Endothelial cell of umbilical vein (primary cell): ENCODE measurements at regions not wholly inside any gene's neighbourhood (a gene's known extent, or its start where the extent isn't known, plus 50 kb on each side); places are given as distances from the start of the nearest gene placed in this dataset.

ENCODE experiments used
- BruUV-seq: library from RNA; stranded (reverse); fragments of 400-500 nt; replicated peaks from 2 replicates; lab custom pipeline; 2021; lab: Mats Ljungman, UMichigan
- CTCF ChIA-PET: fragments of 300-600, 350-600 bp; sonication (Branson Sonifier 250); formaldehyde crosslinking; loops from one replicate; lab custom pipeline; 2021; ENCODE audit warnings: antibody characterized with exemption, inconsistent platforms; lab: Charles Lee
- POLR2A ChIA-PET: fragments of 300-600, 350-600 bp; sonication (Branson Sonifier 250); formaldehyde crosslinking; loops from one replicate; lab custom pipeline; 2021; ENCODE audit warnings: antibody characterized with exemption, inconsistent platforms; lab: Charles Lee
- DNase-seq: peaks from one replicate; pipeline ENCODE4 v3.0.0-alpha.2; 2011; ENCODE audit warnings: low read depth, low spot score
- FAIRE-seq: peaks from 2 replicates; lab custom pipeline; 2011; peaks lifted over from hg19 to GRCh38; lab: Jason Lieb, UNC
- H2AFZ ChIP-seq: 2 replicates; pipeline ENCODE4 v1.6.0; 2012; ENCODE audit warnings: low read depth, low read length, control low read depth, inconsistent platforms
- H3K27ac ChIP-seq: 2 replicates; pipeline ENCODE4 v1.5.1; 2011; ENCODE audit warnings: low read depth, mild to moderate bottlenecking, control low read depth, low read length, moderate library complexity; ENCODE audit not compliant: insufficient read depth
- H3K27me3 ChIP-seq, 2 experiments: 2 replicates each; pipeline versions ENCODE4 v1.6.0 to v1.6.1; 2011; ENCODE audit warnings: low read length in 2 of 2, mixed read lengths in 1 of 2; ENCODE audit not compliant: control insufficient read depth in 2 of 2, insufficient read depth in 2 of 2
- H3K36me3 ChIP-seq, 2 experiments: 2 replicates in 1 of 2; 3 replicates in 1 of 2; pipeline ENCODE4 v1.5.1; 2011; ENCODE audit warnings: low read length in 2 of 2, mild to moderate bottlenecking in 1 of 2, moderate library complexity in 1 of 2; ENCODE audit not compliant: control insufficient read depth in 2 of 2, insufficient read depth in 2 of 2; ENCODE audit errors: extremely low read depth in 1 of 2
- H3K4me1 ChIP-seq: 3 replicates; pipeline ENCODE4 v1.5.1; 2011; ENCODE audit warnings: mild to moderate bottlenecking, low read length; ENCODE audit not compliant: control insufficient read depth, insufficient read depth; ENCODE audit errors: extremely low read depth
- H3K4me2 ChIP-seq: 2 replicates; pipeline ENCODE4 v1.6.1; 2011; ENCODE audit warnings: low read length, control low read depth, mixed read lengths; ENCODE audit not compliant: insufficient read depth
- H3K4me3 ChIP-seq, 3 experiments: fragments of 200-600 bp in 1 of 3; sonication (generic), shearing (Covaris generic) in 1 of 3; replicated peaks in 1 of 3; 2 replicates each; pipeline ENCODE4 v1.5.1; 2011 to 2016; ENCODE audit warnings: control low read depth in 3 of 3, low read length in 3 of 3, mild to moderate bottlenecking in 2 of 3, inconsistent platforms in 1 of 3, low read depth in 1 of 3, moderate library complexity in 1 of 3; ENCODE audit not compliant: insufficient read depth in 1 of 3
- H3K79me2 ChIP-seq: 2 replicates; pipeline ENCODE4 v1.6.0; 2012; ENCODE audit warnings: low read length, inconsistent platforms; ENCODE audit not compliant: control insufficient read depth, insufficient read depth
- H3K9ac ChIP-seq: replicated peaks from 2 replicates; pipeline ENCODE3; 2011; ENCODE audit warnings: low read length, control low read depth; ENCODE audit not compliant: insufficient read depth; ENCODE audit errors: extremely low read depth
- H3K9me1 ChIP-seq: replicated peaks from 3 replicates; pipeline ENCODE4 v1.6.0; 2011; ENCODE audit warnings: mild to moderate bottlenecking, low read length; ENCODE audit not compliant: control insufficient read depth, insufficient read depth; ENCODE audit errors: extremely low read depth
- H3K9me3 ChIP-seq: replicated peaks from 2 replicates; pipeline ENCODE4 v1.5.1; 2012; ENCODE audit warnings: low read length, inconsistent platforms; ENCODE audit not compliant: control insufficient read depth, insufficient read depth
- H4K20me1 ChIP-seq: replicated peaks from 2 replicates; pipeline ENCODE3; 2011; ENCODE audit warnings: mild to moderate bottlenecking, low read length; ENCODE audit not compliant: control insufficient read depth, insufficient read depth; ENCODE audit errors: extremely low read depth
- EZH2 ChIP-seq: IDR thresholded peaks from 2 replicates; pipeline ENCODE4 v1.6.1; 2012; ENCODE audit warnings: borderline replicate concordance, low read depth, mild to moderate bottlenecking, moderate library complexity, low read length, inconsistent platforms; ENCODE audit not compliant: severe bottlenecking
- FOS ChIP-seq: IDR thresholded peaks from 2 replicates; pipeline ENCODE4 v1.6.1; 2011; ENCODE audit warnings: mild to moderate bottlenecking, low read length, moderate library complexity, borderline replicate concordance; ENCODE audit not compliant: insufficient read depth
- GATA2 ChIP-seq: IDR thresholded peaks from 2 replicates; pipeline ENCODE4 v1.7.0; 2011; ENCODE audit warnings: low read depth, mild to moderate bottlenecking, moderate library complexity, mixed read lengths, low read length; ENCODE audit not compliant: insufficient read length, insufficient read depth
- JUN ChIP-seq: IDR thresholded peaks from 2 replicates; pipeline ENCODE4 v1.6.1; 2011; ENCODE audit warnings: borderline replicate concordance, low read depth; ENCODE audit not compliant: insufficient read length, insufficient read depth
- MYC ChIP-seq: IDR thresholded peaks from one replicate; pipeline ENCODE4 v1.6.1; 2011; ENCODE audit warnings: mild to moderate bottlenecking, low read depth, low read length
- POLR2AphosphoS5 ChIP-seq: IDR thresholded peaks from 2 replicates; pipeline ENCODE4 v1.6.1; 2012; ENCODE audit warnings: low read depth, mild to moderate bottlenecking, control low read depth, low read length, moderate library complexity; ENCODE audit not compliant: insufficient read depth
- dilution Hi-C: fragments of 300-500 bp; cut with MboI; formaldehyde crosslinking; loops from one replicate; pipeline ENCODE4 v1.15.0; 2019; ENCODE audit warnings: low sequenced_read_pairs; ENCODE audit not compliant: extremely low pct_ligation_motif_present
- intact Hi-C: fragments of 100-400 bp; cut with micrococcal nuclease; formaldehyde crosslinking; loops from one replicate; pipeline ENCODE4 v1.10.0; 2022
- TF ChIP-seq, protein P1 (sequence below), 2 donors: IDR thresholded peaks; 1 replicate in 1 of 2; 2 replicates in 1 of 2; pipeline ENCODE4 v1.5.1; 2011; ENCODE audit warnings: low read length in 2 of 2, mild to moderate bottlenecking in 2 of 2, moderate library complexity in 2 of 2, control low read depth in 1 of 2, inconsistent platforms in 1 of 2, low read depth in 1 of 2; ENCODE audit not compliant: insufficient read depth in 1 of 2; ENCODE audit errors: extremely low read depth in 1 of 2
- TF ChIP-seq, protein P2 (sequence below): IDR thresholded peaks from 2 replicates; pipeline ENCODE4 v1.6.1; 2011; ENCODE audit not compliant: insufficient read depth, insufficient read length

DNA sequence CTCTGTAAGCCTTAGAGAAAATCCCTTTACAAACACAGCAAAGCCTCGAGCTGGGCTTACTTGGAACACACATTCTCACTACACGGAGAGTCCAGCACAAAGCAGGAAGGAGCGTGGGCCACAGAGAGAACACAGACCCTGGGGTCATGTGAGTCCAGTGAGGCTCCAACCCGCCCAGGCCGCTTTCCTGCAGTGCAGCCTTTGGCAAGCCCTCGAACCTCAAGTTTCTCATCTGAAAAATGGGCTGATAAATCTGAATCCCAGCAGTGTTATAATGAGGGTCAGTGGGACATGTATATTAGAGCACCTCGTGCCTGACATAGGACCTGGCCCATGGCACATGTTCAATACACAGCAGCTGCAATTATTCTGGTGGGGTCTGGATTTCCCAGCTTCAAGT is 305.5 kb upstream of the SULF2 start:
- no peak overlapping the region for H3K27ac ChIP-seq
- no peaks in the 10 kb centered on the region for H3K79me2 ChIP-seq
- no peaks in the 10 kb centered on the region for H3K9me3 ChIP-seq
- no peak overlapping the region for H3K4me3 ChIP-seq
- H4K20me1 ChIP-seq = no peaks in the 10 kb centered on the region
- DNase-seq (no peak), FAIRE-seq (no peak)
- H3K9ac ChIP-seq = no peak overlapping the region
- no peak overlapping the region for H2AFZ ChIP-seq
- H3K36me3 ChIP-seq = no peaks in the 10 kb centered on the region
- H3K9me1 ChIP-seq = no peaks in the 10 kb centered on the region
- BruUV-seq = no TSS peak
- CTCF ChIA-PET = no interaction called here
- peaks cover 0 to 2% of the 10 kb centered on the region in 2 experiments for H3K27me3 ChIP-seq
- intact Hi-C loops = no loop called here
- POLR2A ChIA-PET = no interaction called here
- H3K4me1 ChIP-seq = no peaks in the 10 kb centered on the region
- dilution Hi-C loops = no loop called here
- H3K4me2 ChIP-seq = no peak overlapping the region
- no peak for TF ChIP-seq JUN
- TF ChIP-seq, protein P1, sequence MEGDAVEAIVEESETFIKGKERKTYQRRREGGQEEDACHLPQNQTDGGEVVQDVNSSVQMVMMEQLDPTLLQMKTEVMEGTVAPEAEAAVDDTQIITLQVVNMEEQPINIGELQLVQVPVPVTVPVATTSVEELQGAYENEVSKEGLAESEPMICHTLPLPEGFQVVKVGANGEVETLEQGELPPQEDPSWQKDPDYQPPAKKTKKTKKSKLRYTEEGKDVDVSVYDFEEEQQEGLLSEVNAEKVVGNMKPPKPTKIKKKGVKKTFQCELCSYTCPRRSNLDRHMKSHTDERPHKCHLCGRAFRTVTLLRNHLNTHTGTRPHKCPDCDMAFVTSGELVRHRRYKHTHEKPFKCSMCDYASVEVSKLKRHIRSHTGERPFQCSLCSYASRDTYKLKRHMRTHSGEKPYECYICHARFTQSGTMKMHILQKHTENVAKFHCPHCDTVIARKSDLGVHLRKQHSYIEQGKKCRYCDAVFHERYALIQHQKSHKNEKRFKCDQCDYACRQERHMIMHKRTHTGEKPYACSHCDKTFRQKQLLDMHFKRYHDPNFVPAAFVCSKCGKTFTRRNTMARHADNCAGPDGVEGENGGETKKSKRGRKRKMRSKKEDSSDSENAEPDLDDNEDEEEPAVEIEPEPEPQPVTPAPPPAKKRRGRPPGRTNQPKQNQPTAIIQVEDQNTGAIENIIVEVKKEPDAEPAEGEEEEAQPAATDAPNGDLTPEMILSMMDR (IDR thresholded peaks at IDR 0.05; ENCODE audit: extremely low read depth in 1 of 2, insufficient read depth in 1 of 2, low read depth in 1 of 2, low read length in 2 of 2) = no peak
- TF ChIP-seq MYC = no peak

DNA sequence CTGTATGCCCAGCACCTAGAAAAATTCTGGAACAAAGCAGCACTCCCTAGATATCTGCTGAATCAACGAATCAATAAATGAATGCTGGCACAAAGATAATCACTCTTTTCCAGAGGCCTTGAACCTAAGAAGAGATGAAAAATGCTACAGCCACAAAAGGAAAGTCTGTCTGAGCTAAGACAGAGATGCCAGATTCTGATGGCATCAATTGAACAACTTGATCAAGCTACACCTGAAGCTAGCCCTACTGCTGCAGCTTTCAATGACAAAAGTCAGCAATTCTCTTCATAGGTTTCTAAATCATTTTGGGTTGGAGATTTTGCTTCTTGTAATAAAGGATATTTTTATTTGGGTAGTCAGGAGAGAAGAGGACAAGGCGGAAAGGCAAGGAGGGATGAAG is 305.0 kb upstream of the SULF2 start:
- DNase-seq (no peak), FAIRE-seq (no peak)
- Histone ChIP-seq H3K4me2 (no peak overlapping the region), H3K4me3 (no peak overlapping the region), H3K9ac (no peak overlapping the region), H3K27ac (no peak overlapping the region), H3K4me1 (no peaks in the 10 kb centered on the region), H3K27me3 (peaks cover 0 to 2% of the 10 kb centered on the region in 2 experiments), H2AFZ (no peak overlapping the region), H3K79me2 (no peaks in the 10 kb centered on the region), H3K9me1 (no peaks in the 10 kb centered on the region), H4K20me1 (no peaks in the 10 kb centered on the region), H3K36me3 (no peaks in the 10 kb centered on the region), H3K9me3 (no peaks in the 10 kb centered on the region)
- TF ChIP-seq FOS (no peak), MYC (no peak), POLR2AphosphoS5 (no peak), EZH2 (no peak), GATA2 (no peak)
- TF ChIP-seq, protein P2, sequence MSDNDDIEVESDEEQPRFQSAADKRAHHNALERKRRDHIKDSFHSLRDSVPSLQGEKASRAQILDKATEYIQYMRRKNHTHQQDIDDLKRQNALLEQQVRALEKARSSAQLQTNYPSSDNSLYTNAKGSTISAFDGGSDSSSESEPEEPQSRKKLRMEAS = no peak
- dilution Hi-C loops = no loop called here
- CTCF ChIA-PET = no interaction called here
- POLR2A ChIA-PET = no interaction called here
- intact Hi-C loops = no loop called here
- no TSS peak for BruUV-seq
